Stimulated activated naive CD8-positive, alpha-beta T cell treated with anti-CD3 and anti-CD28 coated beads, Interleukin-15, Interleukin-2, amounts not matched to agents 100 U/mL and 50 U/mL, for 24 hours (primary cell): ENCODE measurements at regions not wholly inside any gene's neighbourhood (a gene's known extent, or its start where the extent isn't known, plus 50 kb on each side); places are given as distances from the start of the nearest gene placed in this dataset.
"Not testable (repeated sequence)": the region's sequence is repeated elsewhere in the genome, so short reads cannot be mapped to it uniquely, and the experiment has no call there.

ENCODE experiments used
- ATAC-seq: fragments of 150-1000 bp; cut with Tn5 transposase; one replicate; pipeline ENCODE4 v1.10.0; 2021
- DNase-seq: peaks from one replicate; pipeline ENCODE4 v3.0.0; 2021

DNA sequence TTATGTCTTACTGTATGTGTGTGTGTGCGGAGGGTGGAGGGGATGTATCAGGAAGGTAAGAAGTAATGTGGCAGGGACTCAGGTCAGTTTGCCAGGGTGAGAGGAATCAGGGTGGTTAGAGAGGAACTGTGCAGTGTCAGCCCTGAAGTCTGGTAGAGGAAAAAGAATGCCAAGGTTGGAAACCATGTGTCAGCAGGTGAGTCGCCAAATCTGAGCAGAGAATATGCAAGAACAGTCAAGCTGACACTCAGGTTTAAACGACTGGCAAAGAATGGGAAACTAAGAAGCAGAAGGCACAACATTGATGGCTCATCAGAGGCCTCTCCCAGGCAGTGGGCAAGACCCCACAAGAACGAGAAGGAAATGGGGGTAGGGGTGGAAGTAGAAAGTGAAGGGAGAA is 107.5 kb upstream of the TBX18 start:
- no peak for DNase-seq
- ATAC-seq, result no peak

DNA sequence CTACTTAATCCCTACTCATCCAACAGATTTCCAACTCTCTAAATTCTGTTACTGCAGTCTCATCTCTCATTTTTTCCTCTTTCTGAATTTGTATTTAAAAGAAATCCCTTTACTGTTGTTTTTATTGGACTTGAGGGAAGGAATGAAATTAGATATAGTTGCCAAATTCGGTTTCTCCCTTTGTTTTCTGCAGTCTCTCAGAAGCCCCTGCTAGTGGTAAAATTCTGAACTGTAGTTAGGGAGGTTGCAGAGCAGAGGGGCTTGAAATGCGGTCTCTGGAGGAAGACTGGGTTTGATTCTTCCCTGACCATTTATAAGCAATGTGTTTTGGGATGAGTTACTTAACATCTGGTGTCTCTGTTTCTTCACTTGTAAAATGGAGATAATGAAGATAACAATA is 106.3 kb upstream of the TBX18 start:
- no peak for ATAC-seq
- no peak for DNase-seq

DNA sequence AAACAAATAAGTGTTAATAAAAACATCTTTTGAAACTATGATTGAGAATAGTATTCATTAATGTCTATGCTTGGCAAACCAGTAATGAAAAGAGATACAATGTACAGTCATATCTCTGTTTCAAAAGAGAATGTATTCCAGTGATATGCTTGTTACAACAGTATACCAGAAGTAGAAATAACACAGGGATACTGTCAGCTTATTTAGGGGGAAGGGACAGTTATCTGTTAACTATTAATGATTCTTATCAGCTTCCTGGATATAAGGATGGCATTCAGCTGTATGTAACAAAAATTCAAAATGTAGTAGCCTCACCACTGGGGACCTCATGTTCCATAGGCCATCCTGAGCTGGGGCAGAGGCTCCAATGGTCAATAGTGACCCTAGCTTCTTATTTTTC is 103.8 kb upstream of the TBX18 start:
- DNase-seq (no peak), ATAC-seq (no peak)

DNA sequence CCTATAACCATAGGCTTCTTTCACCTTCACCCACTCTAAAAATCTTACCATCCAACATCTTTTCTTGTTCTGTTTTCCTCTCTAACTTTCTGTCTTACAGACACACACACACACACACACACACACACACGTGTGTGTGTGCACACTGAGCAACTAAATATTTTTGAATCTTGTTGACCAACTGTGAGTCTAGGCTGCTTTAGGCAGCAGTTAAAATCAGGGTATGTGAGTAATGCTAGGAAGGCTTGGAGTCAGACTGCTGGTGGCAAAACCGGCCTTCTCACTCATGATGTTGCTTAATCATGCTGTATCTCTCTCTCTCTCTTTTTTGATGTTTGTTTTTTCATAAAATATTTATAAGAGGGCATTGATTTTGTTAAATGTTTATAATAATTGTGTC is 103.1 kb upstream of the TBX18 start:
- DNase-seq (no peak), ATAC-seq (no peak)

- ATAC-seq, result no peak
Measured at GRCh38 chr6:84866715-84867114, 102.3 kb upstream of the TBX18 start.

GRCh38 chr6:84865372-84865771 is 101.0 kb upstream of the TBX18 start:
- not testable (repeated sequence) for DNase-seq, ATAC-seq

More at GRCh38 chr6:84866715-84867114, 102.3 kb upstream of the TBX18 start:
- DNase-seq, result no peak

DNA sequence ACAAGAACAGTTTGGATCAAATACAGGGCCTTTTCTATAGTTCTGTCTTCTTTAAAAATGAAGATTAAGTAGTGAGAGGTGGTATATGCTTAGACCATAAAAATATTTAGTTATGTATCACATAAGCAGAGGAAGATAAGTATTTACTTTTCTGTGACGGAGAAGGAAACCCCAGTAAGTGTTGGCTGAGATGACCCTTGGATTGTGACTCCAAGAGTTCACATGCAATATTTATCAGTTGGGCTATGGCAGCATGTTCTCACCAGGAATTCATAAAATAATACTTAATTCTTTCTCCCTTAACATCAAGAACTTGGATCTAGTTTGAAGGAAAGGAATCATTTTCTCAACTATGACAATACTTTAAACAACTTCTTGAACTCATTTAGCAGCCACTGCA is 98.4 kb upstream of the TBX18 start:
- DNase-seq (no peak), ATAC-seq (no peak)

GRCh38 chr6:84860920-84861319 is 96.5 kb upstream of the TBX18 start:
- ATAC-seq, result no peak
- no peak for DNase-seq

- no peak for ATAC-seq
- DNase-seq, result no peak
Measured at GRCh38 chr6:84860509-84860908, 96.1 kb upstream of the TBX18 start.

GRCh38 chr6:84854811-84855400 is 90.5 kb upstream of the TBX18 start:
- no peak for DNase-seq
- ATAC-seq, result no peak

GRCh38 chr6:84853901-84854300 is 89.5 kb upstream of the TBX18 start:
- no peak for DNase-seq
- ATAC-seq, result no peak

DNA sequence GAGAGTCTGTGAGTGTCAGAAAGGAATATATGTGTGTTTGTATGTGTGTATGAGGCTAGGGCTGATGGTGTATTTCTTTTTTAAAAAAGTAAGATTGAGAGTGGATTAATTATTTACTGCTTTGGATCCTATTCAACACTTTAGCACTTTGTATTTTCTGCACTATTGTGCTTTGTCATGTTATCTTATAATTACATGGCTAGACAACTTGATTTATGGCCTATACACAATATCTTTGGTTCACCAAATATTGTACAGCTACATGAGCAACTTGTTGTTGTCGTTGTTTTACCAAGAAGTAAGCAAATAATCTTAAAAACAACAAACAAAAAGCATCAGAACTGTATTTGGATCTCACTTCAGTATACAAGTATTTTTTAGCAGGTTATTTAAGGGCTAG is 84.6 kb upstream of the TBX18 start:
- ATAC-seq (no peak), DNase-seq (no peak)

DNA sequence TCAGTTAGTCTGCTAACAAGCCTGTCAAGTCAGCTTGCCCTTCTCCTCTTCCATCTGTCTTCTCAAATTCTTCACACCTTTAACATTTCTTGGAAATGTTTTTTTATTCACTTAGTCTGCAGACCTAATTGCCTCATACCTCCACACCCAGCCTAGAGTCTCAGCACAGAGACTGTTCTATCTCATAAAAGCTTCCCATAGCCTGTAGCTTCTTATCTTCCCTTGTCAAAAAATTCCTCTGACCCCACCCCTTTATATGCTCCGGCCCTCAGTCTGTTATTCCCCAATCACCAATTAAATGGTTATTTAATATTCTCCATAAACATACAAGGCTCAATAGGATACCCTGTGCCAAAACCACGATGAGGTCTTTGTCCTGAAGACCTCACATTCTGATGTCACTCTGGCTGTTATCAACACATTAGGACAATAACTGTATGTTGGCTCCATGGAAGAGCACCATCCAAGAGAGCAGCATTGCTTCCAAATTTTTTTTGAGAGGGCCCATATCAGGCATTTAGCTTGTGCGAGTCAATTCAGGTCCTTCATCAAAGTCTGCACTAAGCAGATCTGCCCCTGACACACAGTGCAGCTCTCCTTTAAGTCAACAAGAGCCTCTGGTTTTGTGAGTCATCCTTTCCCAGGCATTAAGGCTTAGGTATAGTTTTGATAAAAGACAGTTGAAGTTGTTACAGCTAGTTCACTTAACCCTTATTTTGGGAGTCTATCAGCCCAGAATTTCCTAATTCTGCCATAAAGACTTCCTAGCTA is 83.2 kb upstream of the TBX18 start:
- no peak for ATAC-seq
- no peak for DNase-seq

GRCh38 chr6:84842525-84843166 is 78.2 kb upstream of the TBX18 start:
- DNase-seq (no peak), ATAC-seq (no peak)

- DNase-seq, result not testable (repeated sequence)
Measured at GRCh38 chr6:84837068-84837866, 72.9 kb upstream of the TBX18 start.

DNA sequence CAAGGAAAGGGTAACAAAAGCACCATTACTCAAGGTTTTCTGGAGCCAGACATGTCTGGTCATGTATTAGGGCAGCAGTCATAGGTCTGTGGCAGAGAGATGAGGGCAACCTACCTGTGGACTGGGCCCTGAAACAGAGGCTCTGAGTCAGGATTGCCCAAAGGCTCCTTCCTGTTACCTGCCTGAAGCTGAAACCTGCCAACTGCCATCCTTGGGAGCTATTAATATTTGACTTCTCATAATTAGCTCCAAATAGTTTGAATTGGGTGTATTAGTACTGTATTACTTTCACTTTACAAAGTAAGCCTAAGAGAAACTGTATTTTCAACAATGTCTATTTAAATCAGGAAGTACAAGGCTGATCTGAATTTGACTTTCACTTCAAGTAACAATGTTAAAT is 72.0 kb upstream of the TBX18 start:
- ATAC-seq (no peak), DNase-seq (no peak)

More at GRCh38 chr6:84837068-84837866, 72.9 kb upstream of the TBX18 start:
- not testable (repeated sequence) for ATAC-seq

DNA sequence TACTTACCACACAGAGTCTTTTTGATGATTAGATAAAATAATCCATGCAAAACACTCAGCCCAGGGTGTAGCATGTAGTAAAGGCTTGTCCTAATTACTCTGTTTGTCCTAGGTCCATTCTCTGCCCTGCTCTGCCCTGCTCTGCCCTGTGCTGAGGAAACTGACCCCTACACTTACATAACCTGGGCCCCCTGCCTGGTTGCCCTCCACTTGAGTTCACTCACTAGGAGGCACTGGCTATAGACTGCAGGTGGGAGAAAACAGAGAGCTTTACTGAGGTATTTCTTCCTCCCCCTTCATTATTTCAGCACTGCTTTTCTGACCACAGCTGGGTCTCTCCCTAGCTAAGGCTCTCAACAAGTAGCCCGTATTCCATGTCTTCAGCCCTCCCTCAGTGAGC is 70.9 kb upstream of the TBX18 start:
- DNase-seq, result no peak

GRCh38 chr6:84831924-84832323 is 67.5 kb upstream of the TBX18 start:
- not testable (repeated sequence) for ATAC-seq

More for the DNA sequence above, 70.9 kb upstream of the TBX18 start:
- ATAC-seq, result no peak

DNA sequence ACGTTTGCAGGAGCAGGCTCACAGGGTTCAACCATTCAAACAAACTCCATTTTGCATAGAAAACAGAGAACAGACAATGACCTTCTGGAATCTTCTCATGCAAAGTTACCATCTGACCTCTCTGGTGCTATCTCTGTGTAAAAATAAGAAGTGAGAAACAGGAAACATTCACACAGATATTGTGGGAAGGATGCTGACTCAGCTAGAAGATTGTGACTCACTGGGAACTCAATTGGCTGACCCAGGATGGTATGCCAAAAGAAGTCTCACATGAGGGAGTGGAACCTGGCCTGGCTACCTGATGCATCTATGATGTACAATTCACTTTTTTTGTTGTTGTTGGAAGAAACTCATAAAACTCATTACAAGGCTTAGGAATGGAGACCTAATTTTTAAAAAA is 61.1 kb upstream of the TBX18 start:
- DNase-seq (no peak), ATAC-seq (no peak)

More at GRCh38 chr6:84831924-84832323, 67.5 kb upstream of the TBX18 start:
- not testable (repeated sequence) for DNase-seq

DNA sequence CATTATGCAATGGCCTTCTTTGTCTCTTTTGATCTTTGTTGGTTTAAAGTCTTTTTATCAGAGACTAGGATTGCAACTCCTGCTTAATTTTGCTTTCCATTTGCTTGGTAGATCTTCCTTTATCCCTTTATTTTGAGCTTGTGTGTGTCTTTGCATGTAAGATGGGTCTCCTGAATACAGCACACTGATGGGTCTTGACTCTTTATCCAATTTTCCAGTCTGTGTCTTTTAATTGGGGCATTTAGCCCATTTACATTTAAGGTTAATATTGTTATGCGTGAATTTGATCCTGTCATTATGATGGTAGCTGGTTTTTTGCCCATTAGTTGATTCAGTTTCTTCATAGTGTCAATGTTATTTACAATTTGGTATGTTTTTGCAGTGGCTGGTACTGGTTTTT is 56.9 kb upstream of the TBX18 start:
- ATAC-seq, result not testable (repeated sequence)

DNA sequence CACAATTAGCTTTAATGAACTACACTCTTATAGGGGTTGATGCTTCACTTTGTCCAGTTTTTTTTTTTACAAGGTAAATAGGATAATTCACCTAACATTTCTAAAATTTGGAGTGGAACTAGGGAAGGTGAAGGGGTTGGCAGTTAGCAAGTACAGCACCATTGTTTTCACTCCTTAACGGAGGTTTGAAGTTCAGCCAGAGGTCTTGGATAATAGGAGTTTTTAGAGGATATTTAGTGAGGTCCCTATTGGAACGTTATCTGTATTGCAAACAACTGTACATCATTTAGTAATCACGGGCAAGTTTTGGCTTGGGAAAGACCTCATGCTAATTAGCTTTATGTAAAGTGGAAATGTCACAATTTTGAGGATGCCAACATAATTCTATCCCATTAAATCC is 52.3 kb upstream of the TBX18 start:
- DNase-seq (no peak), ATAC-seq (no peak)

More for the DNA sequence above, 56.9 kb upstream of the TBX18 start:
- not testable (repeated sequence) for DNase-seq
